HG03442 (cell line): ENCODE measurements at regions not wholly inside any gene's neighbourhood (a gene's known extent, or its start where the extent isn't known, plus 50 kb on each side); places are given as distances from the start of the nearest gene placed in this dataset.

ENCODE experiments used
- ATAC-seq: cut with Tn5 transposase; IDR thresholded peaks from one replicate; pipeline ENCODE4 v1.9.1; 2021; ENCODE audit warnings: mild to moderate bottlenecking, moderate library complexity; ENCODE audit not compliant: unreplicated experiment

DNA sequence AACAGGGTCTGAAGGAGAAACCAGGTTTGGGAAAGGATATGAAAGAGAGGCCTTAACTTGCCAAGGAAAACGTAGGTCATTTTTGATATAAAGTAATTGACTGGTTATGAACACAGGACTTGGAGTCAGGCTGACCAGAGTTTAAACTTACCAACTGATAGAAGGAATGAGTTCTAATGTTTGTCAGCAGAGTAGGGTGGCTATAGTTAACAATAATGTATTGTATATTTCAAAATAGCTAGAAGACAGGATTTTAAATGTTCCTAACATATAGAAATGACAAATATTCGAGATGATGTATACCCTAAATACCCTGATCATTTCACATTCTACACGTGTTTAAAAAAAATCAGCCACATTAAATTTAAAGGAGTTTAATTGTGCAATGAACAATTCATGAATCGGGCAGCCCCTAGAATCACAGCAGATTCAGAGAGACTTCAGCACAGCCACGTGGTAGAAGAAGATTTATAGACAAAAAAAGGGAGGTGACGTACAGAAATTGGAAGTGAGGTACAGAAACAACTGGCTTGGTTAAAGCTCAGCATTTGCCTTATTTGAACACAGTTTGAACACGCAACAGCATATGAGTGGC, 52.5 kb upstream of the PLEKHG7 start:
- ATAC-seq = no peak

DNA sequence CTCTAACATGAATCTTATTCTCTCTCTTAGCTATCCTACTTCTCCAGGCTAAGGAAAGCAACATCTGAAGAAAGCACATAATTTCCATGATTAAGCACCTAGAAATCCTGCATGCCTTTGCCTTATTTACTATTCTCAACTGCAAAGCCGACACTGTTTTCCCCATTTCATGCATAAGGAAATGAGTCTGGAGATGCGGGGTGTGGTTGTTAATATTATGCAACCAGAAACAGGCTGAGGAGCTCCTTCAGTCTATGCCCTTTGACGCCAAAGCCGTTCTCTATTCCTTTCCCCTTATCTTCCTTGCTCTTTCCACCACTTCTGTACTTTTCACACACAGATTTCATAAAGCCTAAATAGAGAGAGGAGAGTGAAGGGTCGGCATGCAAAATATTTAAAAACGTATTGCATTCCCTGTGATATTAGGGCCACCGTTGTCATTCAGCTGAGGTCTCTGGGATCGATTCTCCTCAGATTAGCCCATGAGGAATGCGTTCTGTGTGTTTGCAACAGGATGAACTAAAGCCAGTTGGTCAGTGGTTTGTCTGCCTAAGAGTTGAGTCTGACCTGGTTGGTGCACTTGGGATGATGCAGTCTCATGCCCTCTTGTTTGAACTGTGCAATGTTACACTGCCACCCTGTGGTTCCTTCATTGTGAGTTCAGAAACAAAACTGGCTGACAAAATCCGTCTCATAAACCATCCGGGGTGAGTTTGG, 53.1 kb upstream of the PLEKHG7 start:
- ATAC-seq = peak; percentile 92

DNA sequence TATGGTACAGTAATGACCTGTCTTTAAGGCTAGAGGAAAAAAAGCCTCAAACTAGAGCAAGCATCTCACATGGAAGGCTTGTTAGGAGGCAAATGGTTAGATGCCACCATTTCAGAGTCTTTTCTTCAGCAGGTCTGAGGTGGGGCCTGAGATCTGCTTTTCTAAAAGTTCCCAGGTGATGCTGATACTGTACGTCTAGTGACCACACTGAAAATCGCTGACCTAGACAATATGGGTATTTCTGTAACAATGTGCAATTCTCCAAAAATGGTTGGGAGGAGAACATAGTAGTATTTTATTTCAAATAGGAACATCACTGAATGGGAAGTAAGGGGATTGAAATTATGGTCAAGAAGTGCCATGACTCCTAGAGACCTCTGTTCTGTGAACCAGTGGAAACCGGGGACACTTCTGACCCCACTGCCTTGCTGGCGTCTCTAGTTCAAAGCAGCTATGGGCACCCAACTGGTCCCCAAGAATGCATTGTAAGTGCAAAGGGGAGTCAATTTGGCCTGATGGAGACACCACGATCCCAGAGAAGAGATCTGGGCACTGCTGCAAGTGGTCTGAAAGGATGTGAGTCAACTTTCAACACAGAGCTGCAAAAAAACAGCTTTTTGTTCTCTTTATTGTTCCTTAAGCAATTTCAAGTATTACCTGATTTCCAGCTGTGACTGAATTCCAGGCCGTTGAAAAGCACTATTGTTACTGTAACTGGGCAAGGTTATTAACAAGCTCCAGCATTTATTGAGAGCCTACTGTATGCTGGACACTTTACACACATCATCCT, 54.4 kb upstream of the PLEKHG7 start:
- ATAC-seq = no peak

DNA sequence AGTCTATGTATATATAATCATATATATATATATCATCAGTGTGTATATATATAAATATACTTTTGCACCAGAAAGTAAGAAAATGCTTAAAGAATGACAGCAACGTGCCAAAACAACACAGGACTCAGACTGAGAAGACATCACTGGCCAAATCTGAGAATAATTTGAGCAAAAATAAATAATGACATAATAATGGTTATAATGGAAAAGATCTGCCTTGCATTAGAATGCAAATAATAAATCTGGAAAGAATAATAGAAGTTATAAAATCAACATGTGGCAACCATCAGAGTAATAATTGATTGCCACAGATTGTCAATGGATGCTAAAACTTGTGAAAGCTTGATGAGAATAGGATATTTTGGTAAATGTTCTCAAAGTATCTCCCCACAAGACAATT, 61.5 kb upstream of the PLEKHG7 start:
- no peak for ATAC-seq

DNA sequence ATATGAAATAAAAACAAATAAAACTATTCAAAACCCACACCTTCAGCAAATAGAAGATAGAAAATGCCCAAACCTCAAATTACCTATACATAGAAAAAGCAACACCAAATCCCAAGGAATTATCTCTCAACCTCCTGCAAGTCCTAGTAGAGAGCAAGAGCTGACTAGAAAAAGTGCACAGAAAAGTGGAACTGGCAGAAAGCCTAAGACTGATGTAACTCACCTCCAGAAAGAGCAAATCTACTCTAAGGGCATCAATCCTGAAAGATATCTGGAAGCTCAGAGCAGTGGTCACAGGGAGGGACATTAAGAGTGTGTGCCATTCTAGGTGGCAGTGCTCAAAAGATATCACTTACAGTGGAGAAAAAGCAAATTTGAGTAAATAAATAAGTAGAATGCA, 62.1 kb upstream of the PLEKHG7 start:
- ATAC-seq = no peak

DNA sequence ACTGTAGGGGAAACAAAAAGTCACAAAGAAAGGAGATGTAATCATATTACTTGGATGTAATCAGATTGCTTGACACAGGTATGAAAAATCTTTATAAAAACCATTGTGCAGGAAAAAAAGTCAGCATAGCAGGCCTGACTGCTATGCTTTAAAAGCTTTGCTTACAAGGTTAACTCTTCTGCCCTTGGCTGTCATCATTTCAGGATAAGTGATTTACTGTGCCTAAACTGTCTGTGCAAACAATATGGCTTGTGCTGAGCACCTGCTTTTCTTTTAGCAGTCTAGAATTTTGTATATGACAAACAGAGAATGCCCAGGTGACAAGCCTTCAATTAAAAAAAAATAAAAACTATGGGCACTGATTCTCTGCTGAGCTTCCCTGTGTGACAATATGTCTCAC, 63.8 kb upstream of the PLEKHG7 start:
- no peak for ATAC-seq

DNA sequence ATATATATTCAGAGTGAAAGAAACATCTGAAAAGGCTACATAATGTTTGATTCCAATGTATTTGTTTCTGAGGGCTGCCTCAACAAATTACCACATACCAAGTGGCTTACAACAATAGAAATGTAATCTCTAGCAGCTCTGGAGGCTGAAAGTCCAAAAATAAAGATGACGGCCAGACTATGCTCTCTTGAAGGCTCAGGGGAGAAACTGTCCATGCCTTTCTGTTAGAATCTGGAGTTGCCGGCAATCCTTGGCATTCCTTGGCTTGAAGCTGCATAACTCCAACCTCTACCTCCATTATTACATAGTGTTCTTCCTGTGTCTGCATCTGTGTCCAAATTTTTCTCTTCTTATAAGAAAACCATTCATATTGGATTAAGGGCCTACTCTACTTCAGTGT, 68.1 kb upstream of the PLEKHG7 start:
- no peak for ATAC-seq

DNA sequence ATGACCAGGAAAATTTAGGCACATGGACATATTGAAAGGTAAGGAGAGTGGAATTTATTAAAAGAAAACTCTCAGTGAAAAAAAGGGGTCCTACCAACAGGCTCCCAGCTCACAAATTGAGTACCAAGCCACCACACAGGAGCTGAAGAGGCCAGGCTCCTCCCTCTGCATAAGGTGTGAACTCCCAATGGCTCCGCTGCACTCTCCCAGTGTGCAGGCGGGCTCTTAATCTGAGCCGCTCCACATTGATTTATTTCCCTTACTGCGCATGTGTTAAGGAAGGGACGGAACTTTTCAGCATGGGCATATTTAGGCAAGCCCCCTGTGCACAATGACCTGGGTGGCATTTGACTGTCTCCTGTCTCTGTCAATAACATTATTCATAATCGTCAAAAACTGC, 68.6 kb upstream of the PLEKHG7 start:
- ATAC-seq = no peak

DNA sequence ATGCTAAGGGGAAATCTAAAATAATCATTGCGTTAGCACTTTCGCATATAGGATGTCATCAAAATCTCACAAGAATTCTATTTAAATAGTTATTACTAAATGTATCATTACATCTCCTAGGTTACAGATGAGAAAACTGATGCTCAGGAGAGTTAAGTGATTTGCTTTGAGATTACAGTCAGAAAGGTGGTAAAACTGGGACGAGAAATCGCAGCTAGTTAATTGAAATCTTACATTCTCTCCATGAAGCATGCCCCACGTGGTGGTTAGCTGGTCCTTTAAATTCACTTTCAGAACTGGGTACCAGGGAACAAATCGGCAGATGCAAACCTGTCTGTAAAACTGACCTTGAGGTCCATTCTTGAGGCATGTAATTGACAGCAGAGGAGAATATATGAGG, 71.8 kb upstream of the PLEKHG7 start:
- ATAC-seq = no peak

DNA sequence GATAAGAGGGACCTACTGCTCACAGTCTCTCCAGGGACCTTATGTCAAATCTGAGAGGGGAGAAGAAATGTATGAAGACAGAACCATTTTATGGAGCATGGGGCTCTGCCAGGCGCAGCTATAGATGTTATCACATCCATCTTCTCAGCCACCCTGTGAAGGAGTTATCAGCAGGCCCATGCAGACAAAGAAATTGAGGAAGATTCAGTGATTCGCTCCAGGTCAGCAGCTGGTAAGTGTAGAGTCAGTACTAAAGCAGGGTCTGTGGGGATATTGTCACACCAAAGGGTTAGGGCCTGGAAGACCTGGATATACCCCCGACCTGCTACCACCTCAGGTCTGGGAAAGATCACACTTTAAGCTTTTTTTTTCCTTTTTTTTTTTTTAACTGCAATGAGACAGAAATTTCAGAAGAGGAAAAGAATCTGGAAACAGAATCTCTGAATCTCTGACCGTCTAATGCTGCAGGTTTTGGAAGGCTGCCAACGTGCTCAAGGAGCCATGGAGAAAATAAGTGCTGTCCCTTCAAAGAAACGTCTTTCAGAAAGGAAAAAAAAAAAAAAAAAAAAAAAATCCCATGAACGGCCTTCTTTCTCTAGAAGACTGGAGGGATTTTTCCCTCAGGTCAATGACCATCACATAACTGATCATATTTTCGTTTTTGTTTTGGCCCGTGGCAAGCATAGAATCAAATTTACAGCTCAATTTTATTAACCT, 73.3 kb upstream of the PLEKHG7 start:
- ATAC-seq = no peak

DNA sequence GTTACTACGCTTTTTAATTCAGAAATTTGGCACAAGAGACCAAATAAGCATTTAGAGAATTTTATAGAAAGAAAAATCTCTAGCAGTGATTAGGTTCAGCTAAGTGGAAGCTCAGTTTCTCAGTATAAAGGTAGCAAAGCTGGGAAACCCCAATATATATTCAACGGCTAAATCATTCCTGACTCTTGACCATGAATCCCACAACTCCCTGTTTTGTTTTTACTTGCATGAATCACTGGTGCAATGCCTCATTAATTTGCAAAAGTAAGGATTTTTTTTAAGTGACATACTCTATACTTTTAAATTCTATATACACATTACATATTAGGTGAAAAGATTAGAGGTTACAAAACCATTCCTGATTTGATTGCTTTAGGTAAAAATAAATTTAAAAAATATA, 74.3 kb upstream of the PLEKHG7 start:
- ATAC-seq = no peak

DNA sequence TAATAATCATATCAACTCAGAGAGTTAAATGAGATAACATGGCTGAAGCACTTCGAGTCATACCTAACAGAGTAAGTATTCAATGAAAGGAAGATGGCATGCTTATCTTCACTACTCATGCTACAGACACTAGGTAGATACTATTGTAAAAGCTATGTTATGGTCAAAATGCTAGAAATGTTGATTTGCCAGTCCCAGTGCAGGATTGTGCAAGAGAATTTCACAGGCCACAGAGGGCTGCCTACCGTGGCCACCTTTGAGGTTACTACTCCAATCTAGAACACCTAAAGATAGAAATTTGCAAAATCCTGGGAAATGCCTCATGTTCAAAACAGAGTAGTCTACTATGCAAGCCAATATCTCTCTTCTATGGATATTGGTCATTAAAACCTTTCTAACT, 75.3 kb upstream of the PLEKHG7 start:
- ATAC-seq = no peak

DNA sequence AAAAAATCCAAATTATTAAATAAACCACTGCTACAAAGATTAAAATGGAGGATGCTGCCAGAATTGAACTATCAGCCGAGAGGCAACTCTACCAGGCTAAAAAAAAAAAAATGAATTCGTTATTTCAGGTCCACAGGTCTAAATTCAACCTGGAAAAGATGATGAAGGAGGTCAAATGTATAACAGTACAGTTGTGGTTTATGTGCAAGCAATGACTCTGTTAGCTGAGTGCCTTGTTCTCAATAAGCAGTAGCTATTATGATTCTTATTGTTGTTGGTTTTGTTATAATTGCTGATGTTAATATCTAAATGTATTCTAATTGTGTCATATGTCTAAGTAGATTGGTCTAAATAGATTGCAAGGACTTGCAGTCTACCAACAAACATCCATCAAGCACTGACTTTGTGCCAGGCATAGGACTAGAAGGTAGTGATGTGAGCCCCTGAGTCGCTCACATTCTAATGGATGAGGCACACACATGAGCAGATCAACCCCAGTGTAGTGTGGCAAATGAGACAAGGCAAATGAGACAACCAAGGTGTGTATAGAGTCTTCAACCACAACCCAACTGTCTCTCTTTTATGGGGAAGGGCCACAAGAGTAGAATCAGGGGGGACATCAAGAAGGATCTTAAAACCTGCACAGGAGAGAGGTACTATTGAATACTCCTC, 77.0 kb upstream of the PLEKHG7 start:
- no peak for ATAC-seq

DNA sequence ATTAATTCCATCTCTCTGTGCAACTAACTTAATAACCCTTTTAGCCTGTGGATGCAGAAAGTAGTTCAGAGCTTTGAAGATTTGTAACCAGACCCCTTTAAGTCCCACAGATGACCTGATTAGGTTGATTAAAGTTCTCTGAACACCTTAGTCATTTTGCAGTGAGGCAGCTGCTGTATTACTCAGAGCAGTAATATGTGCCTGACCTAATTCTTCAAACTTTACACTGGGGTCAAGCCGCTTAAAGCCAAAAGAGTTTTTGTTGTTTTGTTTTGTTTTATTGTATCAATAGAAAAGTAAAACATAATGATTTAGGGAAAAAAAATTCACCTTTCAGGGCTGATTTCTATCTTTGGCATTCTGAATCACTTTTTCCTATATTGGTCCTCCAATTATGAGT, 78.6 kb upstream of the PLEKHG7 start:
- no peak for ATAC-seq

DNA sequence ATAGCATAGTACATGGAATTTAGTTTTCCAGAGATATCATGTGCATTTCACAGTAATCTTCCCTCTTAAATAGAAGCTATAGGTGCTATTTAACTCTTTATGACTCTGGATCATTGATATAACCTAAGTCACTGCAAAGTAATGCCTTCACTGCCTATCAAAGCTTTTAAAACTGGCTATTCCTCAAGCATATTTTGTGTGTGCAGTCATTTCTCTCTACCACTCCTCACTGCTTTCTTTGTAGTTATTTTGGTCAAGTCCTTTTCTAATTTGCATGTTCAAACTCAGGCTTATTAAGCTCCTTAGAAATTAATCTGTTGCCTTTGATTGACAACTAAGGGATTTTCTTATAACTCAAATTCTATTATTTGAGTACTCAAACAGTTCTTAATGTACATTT, 79.4 kb upstream of the PLEKHG7 start:
- ATAC-seq = no peak

DNA sequence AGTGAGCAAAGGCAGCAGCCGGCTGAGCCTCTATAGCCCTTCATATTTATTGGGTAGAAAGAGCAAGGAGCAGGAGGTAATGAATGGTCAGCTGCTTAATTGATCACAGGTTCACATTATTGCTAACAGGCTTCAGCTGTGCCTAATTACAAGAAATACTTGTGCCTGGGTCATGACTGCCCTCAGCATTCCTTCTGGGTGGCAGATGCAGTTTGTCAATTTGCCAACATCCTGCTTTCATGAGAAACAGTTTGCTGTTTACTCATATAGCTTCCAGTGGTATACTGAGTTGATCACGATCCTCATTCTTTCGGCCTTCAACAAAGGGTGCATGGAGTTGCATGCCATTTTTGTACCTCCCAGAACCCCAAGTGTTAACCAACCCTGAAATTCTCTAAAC, 81.0 kb upstream of the PLEKHG7 start:
- ATAC-seq = no peak

DNA sequence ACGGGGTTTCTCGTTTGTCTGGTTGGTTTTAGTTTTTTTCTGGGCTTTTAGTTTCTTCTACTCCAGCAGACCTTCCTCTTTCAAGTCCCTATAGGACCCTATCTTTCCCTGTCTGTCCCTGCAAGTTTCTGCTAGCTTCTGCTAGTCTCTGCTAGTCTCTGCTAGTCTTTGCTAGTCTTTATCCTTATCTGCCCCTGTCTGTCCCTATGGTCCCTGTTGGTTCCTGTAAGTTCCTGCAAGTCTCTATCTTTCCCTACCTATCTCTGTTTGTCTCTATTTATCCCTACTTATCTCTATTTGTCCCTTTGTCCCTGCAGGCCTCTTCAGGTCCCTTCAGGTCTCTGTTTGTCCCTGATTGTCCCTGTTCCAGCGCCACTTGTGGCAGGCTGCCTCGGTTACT, 81.5 kb upstream of the PLEKHG7 start:
- no peak for ATAC-seq

DNA sequence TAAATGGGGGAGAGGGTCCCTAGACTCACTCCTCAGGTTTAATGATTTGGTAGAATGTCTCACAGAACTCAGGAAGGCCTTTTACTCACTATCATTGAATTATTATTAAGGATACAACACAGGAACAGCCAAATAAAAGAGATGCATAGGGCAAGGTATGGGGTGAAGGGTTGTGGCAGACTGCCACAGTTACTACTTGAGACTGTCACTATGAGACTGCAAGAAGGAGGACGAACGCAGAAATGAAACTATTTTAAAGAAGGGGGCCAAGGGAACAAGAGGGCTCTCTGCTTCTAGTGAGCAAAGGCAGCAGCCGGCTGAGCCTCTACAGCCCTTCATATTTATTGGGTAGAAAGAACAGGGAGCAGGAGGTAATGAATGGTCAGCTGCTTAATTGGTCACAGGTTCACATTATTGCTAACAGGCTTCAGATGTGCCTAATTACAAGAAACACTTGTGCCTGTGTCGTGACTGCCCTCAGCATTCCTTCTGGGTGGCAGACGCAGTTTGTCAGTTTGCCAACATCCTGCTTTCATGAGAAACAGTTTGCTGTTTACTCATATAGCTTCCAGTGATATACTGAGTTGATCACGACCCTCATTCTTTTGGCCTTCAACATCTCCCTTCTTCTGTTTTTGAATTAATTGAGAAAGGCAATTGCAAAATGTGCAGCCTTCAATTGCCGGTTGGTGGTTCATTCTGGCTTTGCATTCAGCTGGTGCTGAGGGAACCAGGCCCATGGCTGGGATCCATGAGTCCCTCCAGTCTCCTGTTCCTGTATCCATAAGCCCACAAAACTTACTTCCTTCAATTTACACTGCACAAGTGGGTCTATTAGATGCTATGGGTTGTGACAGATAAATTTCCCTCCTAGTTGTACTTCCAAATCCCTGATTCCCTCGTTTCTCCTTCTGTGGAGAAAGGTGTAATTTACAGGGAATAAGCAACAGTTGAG, 82.8 kb upstream of the PLEKHG7 start:
- no peak for ATAC-seq

DNA sequence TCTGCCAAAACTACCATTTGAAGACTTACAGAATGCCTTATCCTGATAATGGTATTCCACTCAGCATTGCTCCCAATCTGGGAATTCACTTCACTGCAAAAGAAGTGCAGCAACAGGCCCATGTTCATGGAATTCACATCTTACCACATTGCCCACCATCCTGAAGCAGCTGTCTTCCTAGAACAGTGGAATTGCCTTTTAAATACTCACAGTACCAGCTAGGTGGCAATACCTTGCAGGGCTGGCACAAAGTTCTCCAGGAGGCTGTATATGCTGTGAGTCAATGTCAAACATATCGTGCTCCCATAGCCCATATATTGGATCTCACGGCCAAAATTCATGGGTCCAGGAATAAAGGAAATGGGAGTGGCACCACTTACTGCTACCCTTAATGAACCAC, 83.8 kb upstream of the PLEKHG7 start:
- ATAC-seq = no peak

DNA sequence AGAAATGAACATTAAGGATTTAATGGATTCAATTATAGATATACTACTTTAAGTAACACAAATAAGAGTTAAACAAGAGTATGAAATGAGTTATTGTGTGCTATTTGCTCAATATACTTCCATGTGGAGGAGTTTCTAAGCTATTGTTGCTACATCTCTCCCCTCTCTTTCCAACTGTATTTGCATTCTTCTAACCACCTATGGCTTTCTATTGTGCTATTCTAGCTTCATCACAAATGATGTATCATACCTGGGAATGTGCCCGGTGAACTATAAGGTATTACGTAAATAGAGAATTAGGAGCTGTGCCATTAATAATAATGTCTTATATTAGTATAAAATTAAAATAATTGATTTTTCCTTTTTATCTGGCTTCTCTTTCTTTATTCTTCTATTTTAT, 87.1 kb upstream of the PLEKHG7 start:
- ATAC-seq = no peak
